GM12878 (cell line): ENCODE measurements at regions not wholly inside any gene's neighbourhood (a gene's known extent, or its start where the extent isn't known, plus 50 kb on each side); places are given as distances from the start of the nearest gene placed in this dataset.

Source experiments
- FOXK2 ChIP-seq: fragments of 450-650 bp; IDR thresholded peaks from 2 replicates; pipeline ENCODE4 v1.6.1; 2017; ENCODE audit warnings: mild to moderate bottlenecking, moderate library complexity
- HDAC6 ChIP-seq: fragments of 200-600 bp; sonication (generic); IDR thresholded peaks from one replicate; pipeline ENCODE4 v1.8.0; 2017; ENCODE audit warnings: antibody characterized with exemption; ENCODE audit not compliant: unreplicated experiment
- IKZF2 ChIP-seq, 2 experiments: fragments of 450-650 bp; IDR thresholded peaks; 2 replicates each; pipeline ENCODE4 v1.6.1; 2017; ENCODE audit warnings: mild to moderate bottlenecking in 2 of 2, moderate library complexity in 2 of 2
- IRF4 ChIP-seq: IDR thresholded peaks from 2 replicates; pipeline ENCODE4 v1.6.1; 2011; ENCODE audit warnings: low read depth, low read length
- NFYA ChIP-seq: IDR thresholded peaks from 2 replicates; pipeline ENCODE4 v1.6.1; 2011; ENCODE audit warnings: low read depth, mild to moderate bottlenecking, low read length, improper control_type of control experiment, borderline replicate concordance
- RFX5 ChIP-seq: IDR thresholded peaks from 2 replicates; pipeline ENCODE4 v1.6.1; 2011; ENCODE audit warnings: low read depth, low read length, improper control_type of control experiment
- RUNX3 ChIP-seq: IDR thresholded peaks from 2 replicates; pipeline ENCODE4 v1.6.1; 2012; ENCODE audit warnings: low read length, inconsistent platforms
- SUPT20H ChIP-seq: IDR thresholded peaks from 2 replicates; pipeline ENCODE4 v1.6.1; 2011; ENCODE audit warnings: low read depth, mild to moderate bottlenecking, low read length, moderate library complexity, borderline replicate concordance; ENCODE audit not compliant: control insufficient read depth
- TAF1 ChIP-seq: IDR thresholded peaks from 2 replicates; pipeline ENCODE4 v1.6.1; 2011; ENCODE audit warnings: mild to moderate bottlenecking, low read depth, low read length, borderline replicate concordance
- ZZZ3 ChIP-seq: IDR thresholded peaks from 2 replicates; pipeline ENCODE4 v1.6.1; 2011; ENCODE audit warnings: low read depth; ENCODE audit not compliant: control insufficient read depth, insufficient read length
- TF ChIP-seq, protein P1 (sequence below): IDR thresholded peaks from 2 replicates; pipeline ENCODE4 v1.6.1; 2011; ENCODE audit warnings: mild to moderate bottlenecking, low read depth, low read length, moderate library complexity; ENCODE audit not compliant: insufficient replicate concordance
- TF ChIP-seq, protein P2 (sequence below), 3 experiments: IDR thresholded peaks in 2 of 3; conservative IDR thresholded peaks in 1 of 3; 2 replicates each; pipeline ENCODE4 v1.5.1; 2011; ENCODE audit warnings: low read depth in 3 of 3, low read length in 3 of 3, mild to moderate bottlenecking in 3 of 3, control low read depth in 2 of 3, moderate library complexity in 2 of 3, inconsistent platforms in 1 of 3, mixed read lengths in 1 of 3; ENCODE audit not compliant: control insufficient read depth in 2 of 3, insufficient read depth in 1 of 3; ENCODE audit errors: extremely low read depth in 1 of 3
- TF ChIP-seq, protein P3 (sequence below): fragments of 450-650 bp; IDR thresholded peaks from 2 replicates; pipeline ENCODE4 v1.6.1; 2017; ENCODE audit warnings: borderline replicate concordance
- TF ChIP-seq, protein P4 (sequence below): IDR thresholded peaks from 2 replicates; pipeline ENCODE4 v1.6.1; 2012; ENCODE audit warnings: low read depth, low read length, improper control_type of control experiment
- TF ChIP-seq, protein P5 (sequence below): fragments of 450-650 bp; formaldehyde crosslinking; IDR thresholded peaks from 2 replicates; pipeline ENCODE4 v1.5.0; 2022; ENCODE audit warnings: mild to moderate bottlenecking, missing genetic modification characterization
- TF ChIP-seq, protein P6 (sequence below): fragments of 450-650 bp; formaldehyde crosslinking; IDR thresholded peaks from 2 replicates; pipeline ENCODE4 v1.4.0; 2022; ENCODE audit warnings: mild to moderate bottlenecking, moderate library complexity

DNA sequence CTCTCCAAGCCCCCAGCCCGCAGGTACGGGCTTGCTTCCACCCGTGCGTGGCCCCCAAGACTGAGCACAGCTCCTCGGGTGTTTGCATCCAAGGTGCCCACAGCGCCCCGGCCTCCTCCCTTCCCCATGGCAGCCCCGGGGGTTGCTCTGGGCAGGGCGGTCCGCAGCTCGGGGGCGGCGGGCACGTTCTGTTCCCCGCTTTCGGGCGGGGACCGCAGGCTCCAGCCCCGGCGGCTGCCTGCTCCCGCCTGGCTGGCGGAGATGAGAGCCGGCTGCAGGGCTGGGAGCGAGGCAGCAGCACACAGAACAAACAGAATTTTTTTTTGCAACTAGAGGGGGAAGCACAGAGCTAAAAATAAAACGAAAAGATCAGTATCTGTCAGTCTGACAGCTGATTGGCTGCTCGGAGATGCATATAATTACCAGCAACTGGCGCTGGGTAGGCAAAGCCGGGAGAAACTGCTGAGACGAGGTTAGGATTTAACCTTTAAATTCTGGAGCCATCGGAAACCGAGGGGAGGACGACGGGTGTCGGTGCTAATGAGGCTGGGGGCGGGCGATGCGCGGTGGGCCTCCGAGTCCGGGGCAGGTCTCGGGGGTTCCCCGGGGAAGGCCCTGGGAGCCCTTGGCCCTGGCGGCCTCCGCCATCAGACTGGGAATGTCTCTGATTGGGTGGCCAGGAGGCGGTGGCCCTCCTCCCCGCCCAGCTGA is 142.7 kb upstream of the IER5L start (continued):
- TF ChIP-seq, protein P1, sequence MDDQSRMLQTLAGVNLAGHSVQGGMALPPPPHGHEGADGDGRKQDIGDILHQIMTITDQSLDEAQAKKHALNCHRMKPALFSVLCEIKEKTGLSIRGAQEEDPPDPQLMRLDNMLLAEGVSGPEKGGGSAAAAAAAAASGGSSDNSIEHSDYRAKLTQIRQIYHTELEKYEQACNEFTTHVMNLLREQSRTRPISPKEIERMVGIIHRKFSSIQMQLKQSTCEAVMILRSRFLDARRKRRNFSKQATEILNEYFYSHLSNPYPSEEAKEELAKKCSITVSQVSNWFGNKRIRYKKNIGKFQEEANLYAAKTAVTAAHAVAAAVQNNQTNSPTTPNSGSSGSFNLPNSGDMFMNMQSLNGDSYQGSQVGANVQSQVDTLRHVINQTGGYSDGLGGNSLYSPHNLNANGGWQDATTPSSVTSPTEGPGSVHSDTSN = peak; percentile 28
- TF ChIP-seq, protein P2, sequence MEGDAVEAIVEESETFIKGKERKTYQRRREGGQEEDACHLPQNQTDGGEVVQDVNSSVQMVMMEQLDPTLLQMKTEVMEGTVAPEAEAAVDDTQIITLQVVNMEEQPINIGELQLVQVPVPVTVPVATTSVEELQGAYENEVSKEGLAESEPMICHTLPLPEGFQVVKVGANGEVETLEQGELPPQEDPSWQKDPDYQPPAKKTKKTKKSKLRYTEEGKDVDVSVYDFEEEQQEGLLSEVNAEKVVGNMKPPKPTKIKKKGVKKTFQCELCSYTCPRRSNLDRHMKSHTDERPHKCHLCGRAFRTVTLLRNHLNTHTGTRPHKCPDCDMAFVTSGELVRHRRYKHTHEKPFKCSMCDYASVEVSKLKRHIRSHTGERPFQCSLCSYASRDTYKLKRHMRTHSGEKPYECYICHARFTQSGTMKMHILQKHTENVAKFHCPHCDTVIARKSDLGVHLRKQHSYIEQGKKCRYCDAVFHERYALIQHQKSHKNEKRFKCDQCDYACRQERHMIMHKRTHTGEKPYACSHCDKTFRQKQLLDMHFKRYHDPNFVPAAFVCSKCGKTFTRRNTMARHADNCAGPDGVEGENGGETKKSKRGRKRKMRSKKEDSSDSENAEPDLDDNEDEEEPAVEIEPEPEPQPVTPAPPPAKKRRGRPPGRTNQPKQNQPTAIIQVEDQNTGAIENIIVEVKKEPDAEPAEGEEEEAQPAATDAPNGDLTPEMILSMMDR (IDR thresholded peaks at IDR 0.05 in 2 of 3, conservative IDR thresholded peaks at IDR 0.05 in 1 of 3; ENCODE audit: control insufficient read depth in 2 of 3, extremely low read depth in 1 of 3, insufficient read depth in 1 of 3, low read depth in 3 of 3, low read length in 3 of 3) = no peak
- TF ChIP-seq RFX5 (no peak), ZZZ3 (no peak), IRF4 (no peak), RUNX3 (no peak), IKZF2 (IDR thresholded peaks at IDR 0.05) (no peak), NFYA (no peak), HDAC6 (no peak), TAF1 (no peak), FOXK2 (no peak), SUPT20H (no peak)
- TF ChIP-seq, protein P3, sequence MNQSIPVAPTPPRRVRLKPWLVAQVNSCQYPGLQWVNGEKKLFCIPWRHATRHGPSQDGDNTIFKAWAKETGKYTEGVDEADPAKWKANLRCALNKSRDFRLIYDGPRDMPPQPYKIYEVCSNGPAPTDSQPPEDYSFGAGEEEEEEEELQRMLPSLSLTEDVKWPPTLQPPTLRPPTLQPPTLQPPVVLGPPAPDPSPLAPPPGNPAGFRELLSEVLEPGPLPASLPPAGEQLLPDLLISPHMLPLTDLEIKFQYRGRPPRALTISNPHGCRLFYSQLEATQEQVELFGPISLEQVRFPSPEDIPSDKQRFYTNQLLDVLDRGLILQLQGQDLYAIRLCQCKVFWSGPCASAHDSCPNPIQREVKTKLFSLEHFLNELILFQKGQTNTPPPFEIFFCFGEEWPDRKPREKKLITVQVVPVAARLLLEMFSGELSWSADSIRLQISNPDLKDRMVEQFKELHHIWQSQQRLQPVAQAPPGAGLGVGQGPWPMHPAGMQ = no peak
- TF ChIP-seq, protein P4, sequence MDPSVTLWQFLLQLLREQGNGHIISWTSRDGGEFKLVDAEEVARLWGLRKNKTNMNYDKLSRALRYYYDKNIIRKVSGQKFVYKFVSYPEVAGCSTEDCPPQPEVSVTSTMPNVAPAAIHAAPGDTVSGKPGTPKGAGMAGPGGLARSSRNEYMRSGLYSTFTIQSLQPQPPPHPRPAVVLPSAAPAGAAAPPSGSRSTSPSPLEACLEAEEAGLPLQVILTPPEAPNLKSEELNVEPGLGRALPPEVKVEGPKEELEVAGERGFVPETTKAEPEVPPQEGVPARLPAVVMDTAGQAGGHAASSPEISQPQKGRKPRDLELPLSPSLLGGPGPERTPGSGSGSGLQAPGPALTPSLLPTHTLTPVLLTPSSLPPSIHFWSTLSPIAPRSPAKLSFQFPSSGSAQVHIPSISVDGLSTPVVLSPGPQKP = no peak
- TF ChIP-seq, protein P5, sequence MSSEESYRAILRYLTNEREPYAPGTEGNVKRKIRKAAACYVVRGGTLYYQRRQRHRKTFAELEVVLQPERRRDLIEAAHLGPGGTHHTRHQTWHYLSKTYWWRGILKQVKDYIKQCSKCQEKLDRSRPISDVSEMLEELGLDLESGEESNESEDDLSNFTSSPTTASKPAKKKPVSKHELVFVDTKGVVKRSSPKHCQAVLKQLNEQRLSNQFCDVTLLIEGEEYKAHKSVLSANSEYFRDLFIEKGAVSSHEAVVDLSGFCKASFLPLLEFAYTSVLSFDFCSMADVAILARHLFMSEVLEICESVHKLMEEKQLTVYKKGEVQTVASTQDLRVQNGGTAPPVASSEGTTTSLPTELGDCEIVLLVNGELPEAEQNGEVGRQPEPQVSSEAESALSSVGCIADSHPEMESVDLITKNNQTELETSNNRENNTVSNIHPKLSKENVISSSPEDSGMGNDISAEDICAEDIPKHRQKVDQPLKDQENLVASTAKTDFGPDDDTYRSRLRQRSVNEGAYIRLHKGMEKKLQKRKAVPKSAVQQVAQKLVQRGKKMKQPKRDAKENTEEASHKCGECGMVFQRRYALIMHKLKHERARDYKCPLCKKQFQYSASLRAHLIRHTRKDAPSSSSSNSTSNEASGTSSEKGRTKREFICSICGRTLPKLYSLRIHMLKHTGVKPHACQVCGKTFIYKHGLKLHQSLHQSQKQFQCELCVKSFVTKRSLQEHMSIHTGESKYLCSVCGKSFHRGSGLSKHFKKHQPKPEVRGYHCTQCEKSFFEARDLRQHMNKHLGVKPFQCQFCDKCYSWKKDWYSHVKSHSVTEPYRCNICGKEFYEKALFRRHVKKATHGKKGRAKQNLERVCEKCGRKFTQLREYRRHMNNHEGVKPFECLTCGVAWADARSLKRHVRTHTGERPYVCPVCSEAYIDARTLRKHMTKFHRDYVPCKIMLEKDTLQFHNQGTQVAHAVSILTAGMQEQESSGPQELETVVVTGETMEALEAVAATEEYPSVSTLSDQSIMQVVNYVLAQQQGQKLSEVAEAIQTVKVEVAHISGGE (CRISPR knock-in tag) = no peak
- TF ChIP-seq, protein P6, sequence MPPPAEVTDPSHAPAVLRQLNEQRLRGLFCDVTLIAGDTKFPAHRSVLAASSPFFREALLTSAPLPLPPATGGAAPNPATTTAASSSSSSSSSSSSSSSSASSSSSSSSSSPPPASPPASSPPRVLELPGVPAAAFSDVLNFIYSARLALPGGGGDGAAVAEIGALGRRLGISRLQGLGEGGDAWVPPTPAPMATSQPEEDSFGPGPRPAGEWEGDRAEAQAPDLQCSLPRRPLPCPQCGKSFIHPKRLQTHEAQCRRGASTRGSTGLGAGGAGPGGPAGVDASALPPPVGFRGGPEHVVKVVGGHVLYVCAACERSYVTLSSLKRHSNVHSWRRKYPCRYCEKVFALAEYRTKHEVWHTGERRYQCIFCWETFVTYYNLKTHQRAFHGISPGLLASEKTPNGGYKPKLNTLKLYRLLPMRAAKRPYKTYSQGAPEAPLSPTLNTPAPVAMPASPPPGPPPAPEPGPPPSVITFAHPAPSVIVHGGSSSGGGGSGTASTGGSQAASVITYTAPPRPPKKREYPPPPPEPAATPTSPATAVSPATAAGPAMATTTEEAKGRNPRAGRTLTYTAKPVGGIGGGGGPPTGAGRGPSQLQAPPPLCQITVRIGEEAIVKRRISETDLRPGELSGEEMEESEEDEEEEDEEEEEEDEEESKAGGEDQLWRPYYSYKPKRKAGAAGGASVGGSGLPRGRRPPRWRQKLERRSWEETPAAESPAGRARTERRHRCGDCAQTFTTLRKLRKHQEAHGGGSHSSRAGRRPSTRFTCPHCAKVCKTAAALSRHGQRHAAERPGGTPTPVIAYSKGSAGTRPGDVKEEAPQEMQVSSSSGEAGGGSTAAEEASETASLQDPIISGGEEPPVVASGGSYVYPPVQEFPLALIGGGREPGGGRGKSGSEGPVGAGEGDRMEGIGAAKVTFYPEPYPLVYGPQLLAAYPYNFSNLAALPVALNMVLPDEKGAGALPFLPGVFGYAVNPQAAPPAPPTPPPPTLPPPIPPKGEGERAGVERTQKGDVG (CRISPR knock-in tag) = no peak
